ENCODE measurements at regions not wholly inside any gene's neighbourhood (a gene's known extent, or its start where the extent isn't known, plus 50 kb on each side); places are given as distances from the start of the nearest gene placed in this dataset.
A peak's percentile ranks its signal among the peaks of the same experiment; 100 is the strongest.

DNA sequence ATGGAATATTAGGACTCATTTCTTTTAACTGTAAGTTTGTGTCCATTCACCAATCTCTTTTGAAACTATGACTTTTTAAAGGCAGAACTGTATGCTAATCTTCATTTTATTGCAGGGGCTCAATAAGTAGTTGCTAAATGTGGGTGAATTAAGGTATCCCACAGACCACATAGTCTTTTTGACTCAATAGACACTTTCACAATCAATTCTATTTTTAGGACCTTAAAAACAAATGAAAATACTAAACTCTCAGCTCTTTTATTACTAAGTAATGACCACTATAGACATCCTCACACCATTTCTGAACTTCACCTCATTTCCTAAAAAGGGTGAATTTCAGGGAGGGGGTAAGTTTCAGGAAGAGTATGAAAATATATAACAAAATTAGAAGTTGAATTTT, 106.8 kb upstream of the BEND6 start:
- no peak for TF ChIP-seq CTCF (IDR thresholded peaks at IDR 0.05; ENCODE audit: unreplicated experiment)
- no peak for DNase-seq (ENCODE audit: unreplicated experiment)
- Mint-ChIP-seq H3K4me3 (ENCODE audit: unreplicated experiment) (no peak overlapping the region), H3K9me3 (ENCODE audit: unreplicated experiment) (no peaks in the 10 kb centered on the region), H3K27ac (ENCODE audit: low read depth, unreplicated experiment) (no peak overlapping the region), H3K4me1 (ENCODE audit: insufficient read depth, unreplicated experiment) (peaks cover 35% of the 10 kb centered on the region), H3K36me3 (ENCODE audit: insufficient read depth, unreplicated experiment) (peaks cover 11% of the 10 kb centered on the region), H3K27me3 (ENCODE audit: insufficient read depth, unreplicated experiment) (no peaks in the 10 kb centered on the region)
- ChIA-PET POLR2A (interaction anchor here (1.1 kb wide), 1 partner anchor 43 kb away, joined by 3 read pairs; no protein-coding TSS in a partner anchor), CTCF (interaction anchor here (0.6 to 10.9 kb wide), 6 partner anchors 58 to 171 kb away, joined by 3 to 208 read pairs (median 4); no protein-coding TSS in a partner anchor)
- no TSS peak for BruUV-seq (replicated peaks)
- intact Hi-C loops (cut with micrococcal nuclease): no loop called here

DNA sequence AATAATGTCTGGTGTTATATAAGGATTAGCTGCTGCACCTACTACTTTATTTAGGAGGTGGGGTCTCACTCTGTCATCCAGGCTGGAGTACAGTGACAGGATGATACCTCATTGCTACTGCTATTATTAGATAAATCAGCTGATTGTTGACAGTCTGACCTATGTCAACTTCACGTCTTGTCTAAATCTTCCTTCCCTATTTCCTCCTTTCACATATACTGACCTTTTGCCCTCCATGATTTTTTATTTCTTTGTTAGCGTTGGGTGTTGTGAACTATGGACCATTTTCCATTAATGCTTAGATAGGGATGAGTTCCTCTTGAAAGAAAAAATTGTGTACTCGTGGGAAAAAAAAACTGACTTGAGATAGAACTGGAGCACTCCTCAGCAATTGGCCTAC, 109.9 kb upstream of the BEND6 start:
- no peak for DNase-seq (ENCODE audit: unreplicated experiment)
- H3K27me3 Mint-ChIP-seq (ENCODE audit: insufficient read depth, unreplicated experiment): no peaks in the 10 kb centered on the region
- ChIA-PET POLR2A (no interaction called here), CTCF (interaction anchor here (0.6 to 10.9 kb wide), 8 partner anchors 38 to 469 kb away, joined by 4 to 208 read pairs (median 4); no protein-coding TSS in a partner anchor)
- H3K9me3 Mint-ChIP-seq (ENCODE audit: unreplicated experiment): no peaks in the 10 kb centered on the region
- H3K4me3 Mint-ChIP-seq (ENCODE audit: unreplicated experiment): no peak overlapping the region
- intact Hi-C loops (cut with micrococcal nuclease): no loop called here
- H3K4me1 Mint-ChIP-seq (ENCODE audit: insufficient read depth, unreplicated experiment): peaks cover 22% of the 10 kb centered on the region
- no peak overlapping the region for H3K27ac Mint-ChIP-seq (ENCODE audit: low read depth, unreplicated experiment)
- TF ChIP-seq CTCF (IDR thresholded peaks at IDR 0.05; ENCODE audit: unreplicated experiment): no peak
- no TSS peak for BruUV-seq (replicated peaks)
- no peaks in the 10 kb centered on the region for H3K36me3 Mint-ChIP-seq (ENCODE audit: insufficient read depth, unreplicated experiment)

GRCh38 chr6:56843476-56844349, 111.2 kb upstream of the BEND6 start:
- BruUV-seq (replicated peaks): no TSS peak
- POLR2A ChIA-PET: interaction anchor here (0.8 to 4.7 kb wide), 10 partner anchors 9 to 150 kb away, joined by 3 to 30 read pairs (median 4); no protein-coding TSS in a partner anchor

More at GRCh38 chr6:56843476-56844349, 111.2 kb upstream of the BEND6 start:
- peak; percentile 65 for DNase-seq (ENCODE audit: unreplicated experiment)
- Mint-ChIP-seq H3K9me3 (ENCODE audit: unreplicated experiment) (no peaks in the 10 kb centered on the region), H3K27ac (ENCODE audit: low read depth, unreplicated experiment) (peak overlapping the region; percentile 88), H3K4me3 (ENCODE audit: unreplicated experiment) (peak overlapping the region; percentile 92), H3K36me3 (ENCODE audit: insufficient read depth, unreplicated experiment) (no peaks in the 10 kb centered on the region), H3K27me3 (ENCODE audit: insufficient read depth, unreplicated experiment) (no peaks in the 10 kb centered on the region), H3K4me1 (ENCODE audit: insufficient read depth, unreplicated experiment) (peaks cover 17% of the 10 kb centered on the region)
- TF ChIP-seq CTCF (IDR thresholded peaks at IDR 0.05; ENCODE audit: unreplicated experiment): peak; percentile 33
- CTCF ChIA-PET: interaction anchor here (0.7 to 10.9 kb wide), 6 partner anchors 10 to 134 kb away, joined by 3 to 208 read pairs (median 5); no protein-coding TSS in a partner anchor
- intact Hi-C loops (cut with micrococcal nuclease): loop anchor here (5.0 kb wide), 3 partner anchors 36 to 201 kb away; partner anchors contain the start of gene DST

Measured in MCF 10A (cell line).